DOHH2 (cell line): ENCODE measurements at regions not wholly inside any gene's neighbourhood (a gene's known extent, or its start where the extent isn't known, plus 50 kb on each side); places are given as distances from the start of the nearest gene placed in this dataset.
"Not testable (repeated sequence)": the region's sequence is repeated elsewhere in the genome, so short reads cannot be mapped to it uniquely, and the experiment has no call there.

ENCODE experiments used
- CTCF ChIP-seq: fragments of 200-600 bp; sonication (generic); IDR thresholded peaks from one replicate; pipeline ENCODE4 v1.5.1; 2014; ENCODE audit warnings: antibody characterized with exemption, mild to moderate bottlenecking, low read depth, low read length; ENCODE audit not compliant: poor library complexity, severe bottlenecking
- EZH2phosphoT487 ChIP-seq: fragments of 200-600 bp; sonication (generic); IDR thresholded peaks from 2 replicates; pipeline ENCODE4 v1.6.1; 2017; ENCODE audit warnings: borderline replicate concordance, mild to moderate bottlenecking, antibody characterized with exemption, low read length, moderate library complexity, mixed read lengths

GRCh38 chr16:32880009-32880408 is 204.0 kb upstream of the TP53TG3 start:
- not testable (repeated sequence) for TF ChIP-seq CTCF, EZH2phosphoT487
